SKM-1 (cell line): ENCODE measurements at regions not wholly inside any gene's neighbourhood (a gene's known extent, or its start where the extent isn't known, plus 50 kb on each side); places are given as distances from the start of the nearest gene placed in this dataset.

Experiments used
- DNase-seq: peaks from one replicate; lab custom pipeline; 2025; ENCODE audit not compliant: unreplicated experiment; lab: John Stamatoyannopoulos, UW

DNA sequence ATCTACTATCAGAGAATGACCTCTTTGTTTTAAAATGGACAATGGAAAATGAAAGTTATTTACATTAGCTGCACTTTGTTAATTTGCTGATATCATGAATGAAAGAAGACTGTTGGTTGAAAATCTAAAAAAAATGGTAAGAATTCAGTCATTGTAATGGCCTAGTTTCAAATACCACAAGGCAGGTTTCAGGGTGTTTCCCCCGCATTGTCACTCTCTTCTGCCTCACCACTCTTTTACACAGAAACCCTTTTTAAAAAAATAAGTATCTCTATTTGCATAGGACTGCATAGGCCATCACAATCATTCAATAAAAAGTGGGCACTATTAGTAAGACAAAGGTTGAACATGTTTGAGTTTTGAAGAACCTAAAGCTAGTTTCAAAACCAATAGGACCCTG is 737.1 kb downstream of the INHBA start:
- DNase-seq = no peak

- no peak for DNase-seq
These were observed 737.9 kb downstream of the INHBA start for GRCh38 chr7:40965016-40965415.

- DNase-seq = no peak
These were observed 738.3 kb downstream of the INHBA start for GRCh38 chr7:40964610-40965009.

- no peak for DNase-seq
These were observed 742.9 kb downstream of the INHBA start for GRCh38 chr7:40959955-40960354.

- no peak for DNase-seq
These were observed 754.7 kb downstream of the INHBA start for GRCh38 chr7:40948239-40948638.

- DNase-seq = no peak
These were observed 755.3 kb downstream of the INHBA start for GRCh38 chr7:40947566-40947965.

GRCh38 chr7:40946549-40946948 is 756.3 kb downstream of the INHBA start:
- DNase-seq = no peak

- no peak for DNase-seq
These were observed 757.1 kb downstream of the INHBA start for GRCh38 chr7:40945788-40946187.

GRCh38 chr7:40944981-40945585 is 757.8 kb downstream of the INHBA start:
- no peak for DNase-seq

- DNase-seq = no peak
These were observed 765.0 kb downstream of the INHBA start for GRCh38 chr7:40937879-40938278.

DNA sequence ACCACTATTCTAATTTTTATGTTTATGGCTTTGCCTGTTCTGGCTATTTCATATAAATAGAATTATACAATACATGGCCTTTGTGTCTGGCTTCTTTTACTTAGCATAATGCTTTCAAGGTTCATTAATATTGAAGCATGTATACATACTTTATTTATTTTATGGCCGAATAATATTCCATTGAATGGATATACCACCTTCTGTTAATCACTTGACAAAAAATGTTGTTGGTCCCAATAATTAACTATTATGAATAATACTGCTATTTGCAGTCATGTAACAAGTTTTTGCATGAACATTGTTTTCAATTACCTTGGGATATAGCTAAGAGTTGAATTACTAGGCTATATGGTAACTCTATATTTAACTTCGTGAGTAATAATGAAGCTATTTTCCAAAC is 767.5 kb downstream of the INHBA start:
- DNase-seq = no peak

- DNase-seq = no peak
These were observed 779.3 kb downstream of the INHBA start for GRCh38 chr7:40923626-40924025.

DNA sequence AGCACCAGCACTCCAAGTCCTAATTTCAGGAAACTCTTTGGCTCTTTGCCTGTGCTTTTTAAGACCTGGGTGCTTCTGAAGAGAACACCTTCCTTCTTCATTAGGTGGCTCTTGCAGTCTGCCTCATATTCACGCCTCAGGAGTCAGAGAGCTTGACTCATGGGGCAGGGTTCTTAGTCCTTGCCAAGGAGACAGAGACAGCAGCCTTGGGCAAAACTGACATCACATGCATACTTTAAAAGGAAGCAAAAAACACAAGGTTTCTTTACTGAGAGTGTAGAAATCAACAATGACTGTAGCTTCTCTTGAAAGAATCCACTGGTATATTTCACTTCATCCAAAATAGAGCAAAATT is 780.6 kb downstream of the INHBA start:
- DNase-seq = no peak

DNA sequence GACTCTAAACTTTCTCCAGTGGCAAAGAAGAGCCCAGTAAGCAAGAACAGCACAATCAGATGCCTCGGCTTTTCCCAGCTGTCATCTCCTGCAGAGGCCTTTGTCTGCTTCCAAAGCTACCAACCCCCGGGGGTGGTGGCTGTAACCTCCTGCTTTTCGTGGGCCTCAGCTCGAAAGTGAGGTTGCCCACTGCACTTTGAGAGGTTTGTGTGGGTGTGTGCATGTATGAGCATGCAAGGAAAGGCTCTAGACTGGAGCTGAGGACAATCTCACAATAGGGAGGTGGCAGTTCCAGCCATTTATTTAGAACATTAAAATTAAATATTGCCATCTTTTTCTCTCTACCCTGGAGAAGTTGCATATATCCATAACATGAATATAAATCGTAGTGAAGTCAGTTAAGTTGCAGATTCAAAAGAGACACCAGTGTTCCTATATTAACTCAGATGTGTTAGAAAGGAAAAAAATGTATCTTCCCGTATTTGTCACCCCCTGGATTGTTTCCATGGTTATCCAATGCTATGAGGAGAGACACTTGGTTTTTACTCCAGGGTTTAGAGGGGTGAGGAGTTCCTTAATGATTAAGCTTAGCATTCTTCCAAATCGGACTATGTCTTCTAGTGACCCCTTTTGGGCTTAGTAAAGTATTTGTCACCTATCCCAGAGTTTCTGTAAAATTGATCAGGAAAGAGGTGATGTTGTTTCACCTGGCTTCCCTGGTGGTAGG is 781.1 kb downstream of the INHBA start:
- no peak for DNase-seq

DNA sequence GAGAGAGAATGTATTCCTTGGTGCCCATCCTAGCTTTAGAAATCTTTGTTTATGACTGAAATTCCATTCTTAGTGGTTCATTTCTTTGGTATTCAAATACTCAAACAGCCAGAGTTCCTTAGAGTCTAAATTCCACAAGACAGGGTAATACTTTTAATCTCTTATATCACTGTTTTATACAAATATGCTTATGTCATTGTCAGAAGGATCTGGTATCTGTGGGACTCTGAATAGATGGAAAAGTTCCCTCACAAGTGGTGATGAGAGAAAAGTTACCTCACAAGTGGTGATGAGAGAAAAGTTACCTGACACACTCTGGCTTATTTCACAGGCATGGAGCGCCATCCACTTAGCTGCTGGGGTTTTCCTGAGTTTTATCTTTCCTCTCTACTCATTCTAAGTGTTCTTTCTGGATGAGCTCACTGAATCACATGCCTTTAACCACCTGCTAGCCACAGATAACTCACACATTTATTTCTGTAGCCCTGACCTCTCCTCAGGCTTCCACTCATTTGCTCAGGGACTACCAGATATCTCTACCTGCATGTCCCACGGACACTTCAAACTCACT is 784.0 kb downstream of the SUGCT start:
- DNase-seq = no peak

- no peak for DNase-seq
These were observed 782.0 kb downstream of the SUGCT start for GRCh38 chr7:40916813-40917212.

- no peak for DNase-seq
These were observed 780.3 kb downstream of the SUGCT start for GRCh38 chr7:40915071-40915470.
